H1 (cell line): ENCODE measurements at regions not wholly inside any gene's neighbourhood (a gene's known extent, or its start where the extent isn't known, plus 50 kb on each side); places are given as distances from the start of the nearest gene placed in this dataset.

Experiments used
- CTCF ChIA-PET: fragments of 300-600 bp; sonication (Branson Sonifier 250); formaldehyde crosslinking; loops from one replicate; lab custom pipeline; 2021; ENCODE audit not compliant: partially characterized antibody; lab: Charles Lee
- POLR2A ChIA-PET: fragments of 300-600 bp; sonication (Branson Sonifier 250); formaldehyde crosslinking; loops from one replicate; lab custom pipeline; 2021; ENCODE audit warnings: inconsistent platforms; ENCODE audit not compliant: partially characterized antibody; lab: Charles Lee
- DNase-seq, 2 experiments: peaks; one replicate each; pipeline versions ENCODE4 v3.0.0 to v3.0.0-alpha.2; 2010 to 2022; ENCODE audit warnings: low spot score in 2 of 2, low read depth in 1 of 2, mixed read lengths in 1 of 2
- FAIRE-seq: peaks from 2 replicates; lab custom pipeline; 2011; peaks lifted over from hg19 to GRCh38; lab: Jason Lieb, UNC
- H2AFZ ChIP-seq: 2 replicates; pipeline ENCODE4 v1.8.1; 2012; ENCODE audit warnings: low read length, inconsistent platforms
- H2AK5ac ChIP-seq: 2 replicates; pipeline ENCODE4 v1.6.1; 2013; ENCODE audit warnings: low read depth, low read length
- H2BK120ac ChIP-seq: replicated peaks from 2 replicates; pipeline ENCODE3; 2013; ENCODE audit warnings: low read depth, low read length, inconsistent platforms
- H2BK12ac ChIP-seq: 2 replicates; pipeline ENCODE4 v1.6.1; 2013; ENCODE audit warnings: low read depth, low read length
- H2BK15ac ChIP-seq: 2 replicates; pipeline ENCODE4 v1.6.1; 2013; ENCODE audit warnings: low read length
- H2BK20ac ChIP-seq: 2 replicates; pipeline ENCODE4 v1.6.1; 2013; ENCODE audit warnings: low read length
- H2BK5ac ChIP-seq: 2 replicates; pipeline ENCODE4 v1.6.1; 2013; ENCODE audit warnings: low read depth, low read length
- H3K14ac ChIP-seq: 2 replicates; pipeline ENCODE4 v1.6.1; 2013; ENCODE audit warnings: inconsistent platforms; ENCODE audit not compliant: insufficient read length
- H3K18ac ChIP-seq: 2 replicates; pipeline ENCODE4 v1.6.1; 2013; ENCODE audit warnings: low read length; ENCODE audit errors: extremely low read depth
- H3K23ac ChIP-seq: 2 replicates; pipeline ENCODE4 v1.6.1; 2013; ENCODE audit warnings: inconsistent platforms; ENCODE audit not compliant: insufficient read length
- H3K23me2 ChIP-seq: 2 replicates; pipeline ENCODE4 v1.6.1; 2013; ENCODE audit warnings: low read depth, low read length
- H3K27ac ChIP-seq: 2 replicates; pipeline ENCODE4 v1.6.1; 2011; ENCODE audit warnings: low read depth, low read length, inconsistent platforms
- H3K27me3 ChIP-seq, 4 experiments: replicated peaks in 1 of 4; 1 replicate in 1 of 4; 2 replicates in 3 of 4; pipeline versions ENCODE4 v1.6.1 to v1.8.1; 2011 to 2013; ENCODE audit warnings: low read length in 3 of 4, mild to moderate bottlenecking in 3 of 4, inconsistent platforms in 2 of 4, mixed read lengths in 2 of 4, moderate library complexity in 1 of 4; ENCODE audit not compliant: control insufficient read depth in 3 of 4, insufficient read depth in 3 of 4; ENCODE audit errors: extremely low read depth in 1 of 4
- H3K36me3 ChIP-seq, 4 experiments: 2 replicates each; pipeline versions ENCODE4 v1.6.1 to v1.8.1; 2011 to 2013; ENCODE audit warnings: mild to moderate bottlenecking in 4 of 4, low read length in 3 of 4, moderate library complexity in 2 of 4, control low read depth in 1 of 4, inconsistent platforms in 1 of 4; ENCODE audit not compliant: insufficient read depth in 4 of 4, control insufficient read depth in 2 of 4
- H3K4ac ChIP-seq: replicated peaks from 2 replicates; pipeline ENCODE3; 2013; ENCODE audit warnings: low read length, low read depth, mixed read lengths, inconsistent platforms; ENCODE audit not compliant: insufficient read length
- H3K4me1 ChIP-seq, 4 experiments: replicated peaks in 1 of 4; 1 replicate in 1 of 4; 2 replicates in 3 of 4; pipeline versions ENCODE4 v1.6.1 to v1.8.1; 2011 to 2013; ENCODE audit warnings: low read length in 3 of 4, inconsistent platforms in 2 of 4, mixed read lengths in 1 of 4; ENCODE audit not compliant: insufficient read depth in 4 of 4, control insufficient read depth in 3 of 4
- H3K4me2 ChIP-seq, 2 experiments: 2 replicates each; pipeline versions ENCODE4 v1.6.1 to v1.8.1; 2011 to 2013; ENCODE audit warnings: low read depth in 2 of 2, low read length in 2 of 2, control low read depth in 1 of 2, inconsistent platforms in 1 of 2, mild to moderate bottlenecking in 1 of 2; ENCODE audit not compliant: insufficient read depth in 1 of 2
- H3K4me3 ChIP-seq, 4 experiments: fragments of 200-600, 300-600 bp in 1 of 4; sonication (generic), shearing (Covaris generic), sonication (Bioruptor Twin) in 1 of 4; 2 replicates each; pipeline versions ENCODE4 v1.5.1 to v1.8.1; 2011 to 2016; ENCODE audit warnings: low read length in 4 of 4, low read depth in 3 of 4, control low read depth in 2 of 4, inconsistent platforms in 2 of 4, mild to moderate bottlenecking in 2 of 4, mixed read lengths in 1 of 4, moderate library complexity in 1 of 4; ENCODE audit not compliant: insufficient read depth in 2 of 4; ENCODE audit errors: extremely low read depth in 1 of 4
- H3K56ac ChIP-seq: replicated peaks from 2 replicates; pipeline ENCODE3; 2013; ENCODE audit warnings: low read depth, mild to moderate bottlenecking, mixed read lengths, low read length, inconsistent platforms; ENCODE audit not compliant: insufficient read length
- H3K79me1 ChIP-seq: 2 replicates; pipeline ENCODE4 v1.6.1; 2013; ENCODE audit warnings: low read depth, low read length, control low read depth
- H3K79me2 ChIP-seq, 2 experiments: 2 replicates each; pipeline versions ENCODE4 v1.6.1 to v1.8.1; 2012 to 2013; ENCODE audit warnings: low read length in 2 of 2, mild to moderate bottlenecking in 2 of 2, inconsistent platforms in 1 of 2; ENCODE audit not compliant: insufficient read depth in 2 of 2, control insufficient read depth in 1 of 2
- H3K9ac ChIP-seq, 4 experiments: replicated peaks in 1 of 4; 1 replicate in 1 of 4; 2 replicates in 3 of 4; pipeline versions ENCODE4 v1.6.1 to v1.8.1; 2011 to 2013; ENCODE audit warnings: low read depth in 3 of 4, low read length in 3 of 4, control low read depth in 2 of 4, mild to moderate bottlenecking in 2 of 4, moderate library complexity in 2 of 4, inconsistent platforms in 1 of 4; ENCODE audit errors: extremely low read depth in 1 of 4
- H3K9me3 ChIP-seq, 2 experiments: 2 replicates each; pipeline versions ENCODE4 v1.6.1 to v1.8.1; 2012 to 2013; ENCODE audit warnings: mild to moderate bottlenecking in 2 of 2, moderate library complexity in 2 of 2, control low read depth in 1 of 2, inconsistent platforms in 1 of 2, low read depth in 1 of 2, low read length in 1 of 2, mixed read lengths in 1 of 2; ENCODE audit not compliant: insufficient read depth in 2 of 2
- H4K20me1 ChIP-seq, 2 experiments: replicated peaks in 1 of 2; 2 replicates each; pipeline versions ENCODE3 to v1.8.1; 2011 to 2013; ENCODE audit warnings: inconsistent platforms in 2 of 2, low read length in 2 of 2, mild to moderate bottlenecking in 1 of 2; ENCODE audit not compliant: insufficient read depth in 2 of 2, control insufficient read depth in 1 of 2
- H4K5ac ChIP-seq: 2 replicates; pipeline ENCODE4 v1.6.1; 2013; ENCODE audit warnings: low read length, low read depth, mixed read lengths, inconsistent platforms; ENCODE audit not compliant: insufficient read length
- H4K8ac ChIP-seq: 2 replicates; pipeline ENCODE4 v1.8.0; 2013; ENCODE audit warnings: mild to moderate bottlenecking, moderate library complexity, low read length, inconsistent platforms; ENCODE audit not compliant: insufficient read depth; ENCODE audit errors: extremely low read depth
- H4K91ac ChIP-seq: replicated peaks from 2 replicates; pipeline ENCODE3; 2013; ENCODE audit warnings: low read length, mixed read lengths, inconsistent platforms; ENCODE audit not compliant: insufficient read length
- CHD1 ChIP-seq: IDR thresholded peaks from 2 replicates; pipeline ENCODE4 v1.6.1; 2012; ENCODE audit warnings: low read depth, low read length, improper control_type of control experiment
- CTBP2 ChIP-seq: IDR thresholded peaks from 2 replicates; pipeline ENCODE4 v1.7.0; 2011; ENCODE audit warnings: borderline replicate concordance, mild to moderate bottlenecking, moderate library complexity, mixed read lengths, low read length; ENCODE audit not compliant: insufficient read depth, insufficient read length
- EGR1 ChIP-seq: IDR thresholded peaks from 2 replicates; pipeline ENCODE4 v1.6.1; 2011; ENCODE audit warnings: low read depth, low read length, borderline replicate concordance
- EZH2 ChIP-seq: fragments of 200-600 bp; sonication (generic); IDR thresholded peaks from 2 replicates; pipeline ENCODE4 v1.7.1; 2012; ENCODE audit warnings: low read depth, mild to moderate bottlenecking, moderate library complexity, low read length, inconsistent platforms; ENCODE audit not compliant: severe bottlenecking
- HDAC2 ChIP-seq, 2 experiments: fragments of 300-600 bp in 1 of 2; sonication (generic) in 1 of 2; IDR thresholded peaks; 2 replicates each; pipeline ENCODE4 v1.6.1; 2011 to 2012; ENCODE audit warnings: low read depth in 2 of 2, low read length in 2 of 2, mild to moderate bottlenecking in 2 of 2, moderate library complexity in 2 of 2, borderline replicate concordance in 1 of 2, inconsistent platforms in 1 of 2
- JUND ChIP-seq: IDR thresholded peaks from 2 replicates; pipeline ENCODE4 v1.6.1; 2011; ENCODE audit warnings: mild to moderate bottlenecking, improper control_type of control experiment, low read length
- POLR2A ChIP-seq, 2 experiments: IDR thresholded peaks; 1 replicate in 1 of 2; 2 replicates in 1 of 2; pipeline ENCODE4 v1.6.1; 2011; ENCODE audit warnings: low read depth in 2 of 2, low read length in 2 of 2, mild to moderate bottlenecking in 2 of 2; ENCODE audit errors: control extremely low read depth in 1 of 2
- RFX5 ChIP-seq: IDR thresholded peaks from 2 replicates; pipeline ENCODE4 v1.6.1; 2011; ENCODE audit warnings: low read depth, low read length, improper control_type of control experiment, borderline replicate concordance
- SIRT6 ChIP-seq: IDR thresholded peaks from one replicate; pipeline ENCODE4 v1.7.1; 2012; ENCODE audit warnings: low read length, inconsistent platforms
- SP4 ChIP-seq: IDR thresholded peaks from 2 replicates; pipeline ENCODE4 v1.6.1; 2012; ENCODE audit warnings: low read length, inconsistent platforms
- SUZ12 ChIP-seq: fragments of 200-600 bp; sonication (generic); IDR thresholded peaks from 2 replicates; pipeline ENCODE4 v1.6.1; 2012; ENCODE audit warnings: mild to moderate bottlenecking, inconsistent platforms, low read length, moderate library complexity, mixed read lengths
- TBP ChIP-seq: IDR thresholded peaks from 2 replicates; pipeline ENCODE4 v1.6.1; 2011; ENCODE audit warnings: low read depth, low read length, improper control_type of control experiment
- TEAD4 ChIP-seq: IDR thresholded peaks from 2 replicates; pipeline ENCODE4 v1.6.1; 2012; ENCODE audit warnings: low read depth, low read length, inconsistent platforms, mixed read lengths
- YY1 ChIP-seq: IDR thresholded peaks from 2 replicates; pipeline ENCODE4 v1.6.1; 2011; ENCODE audit warnings: low read depth, mild to moderate bottlenecking, low read length
- TF ChIP-seq, protein P1 (sequence below): IDR thresholded peaks from 2 replicates; pipeline ENCODE4 v1.6.1; 2012; ENCODE audit warnings: inconsistent platforms

DNA sequence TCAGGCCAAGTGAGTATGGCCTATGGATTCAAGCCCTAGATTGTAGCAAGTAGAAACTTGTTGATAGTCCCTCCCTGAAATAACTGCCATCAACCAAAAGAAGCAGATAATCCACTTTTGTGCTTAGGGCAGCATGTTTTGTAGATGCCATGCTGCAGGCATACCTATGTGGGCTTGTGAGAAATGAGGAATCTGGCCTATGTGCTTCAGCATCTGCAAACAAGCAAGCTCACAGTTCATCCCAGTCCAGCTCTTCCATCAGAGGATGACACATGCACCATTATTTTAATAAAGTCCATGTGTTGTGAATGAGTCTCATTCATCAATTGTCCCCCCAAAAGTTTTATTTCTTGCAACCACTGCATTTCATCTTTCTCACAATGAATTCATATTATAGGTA, 421.9 kb upstream of the DIPK2B start:
- Histone ChIP-seq H2BK15ac (no peak overlapping the region), H2AK5ac (no peak overlapping the region), H4K5ac (no peak overlapping the region), H3K27me3 (no peaks in the 10 kb centered on the region), H3K9ac (no peak overlapping the region), H3K14ac (no peak overlapping the region), H3K27ac (no peak overlapping the region), H3K79me2 (no peaks in the 10 kb centered on the region), H3K4ac (no peak overlapping the region), H3K9me3 (no peaks in the 10 kb centered on the region), H2BK20ac (no peak overlapping the region), H4K8ac (no peak overlapping the region), H3K4me1 (no peaks in the 10 kb centered on the region), H3K4me2 (no peak overlapping the region), H3K4me3 (no peak overlapping the region), H2BK120ac (no peak overlapping the region), H2BK5ac (no peak overlapping the region), H3K18ac (no peak overlapping the region), H3K23ac (no peak overlapping the region), H3K79me1 (no peaks in the 10 kb centered on the region), H2BK12ac (no peak overlapping the region), H3K56ac (no peak overlapping the region), H4K20me1 (no peaks in the 10 kb centered on the region), H2AFZ (no peak overlapping the region), H3K23me2 (no peaks in the 10 kb centered on the region), H4K91ac (no peak overlapping the region), H3K36me3 (no peaks in the 10 kb centered on the region)
- ChIA-PET CTCF (interaction anchor here (0.7 to 1.5 kb wide), 2 partner anchors 10 to 12 kb away, joined by 3 read pairs; no protein-coding TSS in a partner anchor), POLR2A (no interaction called here)
- no peak for FAIRE-seq
- TF ChIP-seq EGR1, result no peak
- TF ChIP-seq HDAC2 (IDR thresholded peaks at IDR 0.05; ENCODE audit: borderline replicate concordance in 1 of 2, low read depth in 2 of 2, low read length in 2 of 2), result no peak
- TF ChIP-seq SP4, result no peak
- no peak for TF ChIP-seq SIRT6
- no peak for TF ChIP-seq CTBP2
- no peak for TF ChIP-seq CHD1
- no peak for TF ChIP-seq JUND
- no peak for TF ChIP-seq TEAD4
- no peak for TF ChIP-seq POLR2A (IDR thresholded peaks at IDR 0.05; ENCODE audit: control extremely low read depth in 1 of 2, low read depth in 2 of 2, low read length in 2 of 2)
- TF ChIP-seq EZH2, result no peak
- TF ChIP-seq YY1, result no peak
- TF ChIP-seq TBP, result no peak
- TF ChIP-seq RFX5, result no peak
- TF ChIP-seq, protein P1, sequence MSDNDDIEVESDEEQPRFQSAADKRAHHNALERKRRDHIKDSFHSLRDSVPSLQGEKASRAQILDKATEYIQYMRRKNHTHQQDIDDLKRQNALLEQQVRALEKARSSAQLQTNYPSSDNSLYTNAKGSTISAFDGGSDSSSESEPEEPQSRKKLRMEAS, result no peak
- TF ChIP-seq SUZ12, result no peak
- no peak for DNase-seq
